ENCODE measurements at regions not wholly inside any gene's neighbourhood (a gene's known extent, or its start where the extent isn't known, plus 50 kb on each side); places are given as distances from the start of the nearest gene placed in this dataset.

DNA sequence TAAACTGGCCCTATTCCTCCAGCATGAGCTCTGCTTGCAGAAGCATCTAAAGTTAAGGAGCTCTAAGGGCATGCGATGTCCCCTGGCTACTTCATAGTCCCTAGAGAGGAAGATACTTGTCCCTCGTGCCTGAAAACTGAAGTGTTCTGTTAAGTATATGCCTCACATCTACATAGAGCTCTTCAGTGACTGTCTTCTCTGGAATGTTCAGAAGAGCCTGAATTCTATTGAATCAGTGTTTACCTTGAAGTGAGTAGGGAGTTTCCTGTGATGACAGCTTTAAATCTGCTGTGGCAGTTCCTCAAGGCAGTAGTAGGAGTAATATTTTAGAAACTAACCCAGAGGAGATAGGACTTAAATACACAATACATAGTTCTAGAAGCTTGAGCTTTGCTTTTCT is 111.2 kb downstream of the ZNF518B start:
- intact Hi-C loops (cut with micrococcal nuclease) (no loop called here), in situ Hi-C loops (cut with MboI; ENCODE audit: low sequenced_read_pairs) (no loop called here), dilution Hi-C loops (cut with HindIII; ENCODE audit: low sequenced_read_pairs, unreplicated experiment) (no loop called here)
- no peak overlapping the region for H4K8ac ChIP-seq (ENCODE audit: low read depth in 2 of 2, low read length in 2 of 2)
- H2AK5ac ChIP-seq (ENCODE audit: low read depth, low read length), result no peak overlapping the region
- no TSS peak for BruUV-seq (replicated peaks)
- H2BK20ac ChIP-seq (ENCODE audit: low read depth, low read length), result no peak overlapping the region
- no peak overlapping the region for H3K4me3 ChIP-seq (ENCODE audit: insufficient read depth, low read depth, low read length)
- no peak overlapping the region for H2BK5ac ChIP-seq (ENCODE audit: low read depth, low read length, poor library complexity, severe bottlenecking)
- CTCF ChIA-PET, result no interaction called here
- ATAC-seq (ENCODE audit: low read depth) (no peak), DNase-seq (peak; percentile 1)
- no peaks in the 10 kb centered on the region for H3K79me1 ChIP-seq (ENCODE audit: low read depth in 1 of 2, low read length in 2 of 2)
- no peak overlapping the region for H3K4me2 ChIP-seq (ENCODE audit: low read depth, low read length)
- H2AFZ ChIP-seq (replicated peaks; ENCODE audit: low read length, poor library complexity), result no peak overlapping the region
- no peak overlapping the region for H4K5ac ChIP-seq (ENCODE audit: low read depth, low read length)
- H2BK120ac ChIP-seq (ENCODE audit: low read depth, low read length), result no peak overlapping the region
- no CpG with 5 or more reads among the region's 2 CpGs for WGBS, 2 experiments (ENCODE audit: extremely low coverage in 2 of 2, insufficient read length in 1 of 2)
- H3K14ac ChIP-seq (replicated peaks; ENCODE audit: low read depth, low read length), result no peak overlapping the region
- H3K9me1 ChIP-seq (ENCODE audit: insufficient read depth, low read length), result no peaks in the 10 kb centered on the region
- TF ChIP-seq CHD1 (IDR thresholded peaks at IDR 0.05; ENCODE audit: low read depth, low read length) (no peak), FOS (IDR thresholded peaks at IDR 0.05; ENCODE audit: low read depth, low read length) (no peak), MAFK (IDR thresholded peaks at IDR 0.05; ENCODE audit: low read depth, low read length) (no peak), CEBPB (IDR thresholded peaks at IDR 0.05; ENCODE audit: low read depth, low read length) (no peak), POLR2A (IDR thresholded peaks at IDR 0.05; ENCODE audit: low read depth, low read length) (no peak), BHLHE40 (IDR thresholded peaks at IDR 0.05; ENCODE audit: low read depth, low read length) (no peak), RCOR1 (IDR thresholded peaks at IDR 0.05; ENCODE audit: insufficient replicate concordance, low read length) (no peak), RFX5 (IDR thresholded peaks at IDR 0.05; ENCODE audit: low read depth, low read length) (no peak), MXI1 (IDR thresholded peaks at IDR 0.05; ENCODE audit: borderline replicate concordance, low read depth, low read length) (no peak), MAZ (IDR thresholded peaks at IDR 0.05; ENCODE audit: borderline replicate concordance, low read depth, low read length) (no peak), NFE2L2 (IDR thresholded peaks at IDR 0.05; ENCODE audit: low read depth, low read length) (no peak), SMC3 (IDR thresholded peaks at IDR 0.05; ENCODE audit: low read depth, low read length) (no peak)
- TF ChIP-seq, protein P1, sequence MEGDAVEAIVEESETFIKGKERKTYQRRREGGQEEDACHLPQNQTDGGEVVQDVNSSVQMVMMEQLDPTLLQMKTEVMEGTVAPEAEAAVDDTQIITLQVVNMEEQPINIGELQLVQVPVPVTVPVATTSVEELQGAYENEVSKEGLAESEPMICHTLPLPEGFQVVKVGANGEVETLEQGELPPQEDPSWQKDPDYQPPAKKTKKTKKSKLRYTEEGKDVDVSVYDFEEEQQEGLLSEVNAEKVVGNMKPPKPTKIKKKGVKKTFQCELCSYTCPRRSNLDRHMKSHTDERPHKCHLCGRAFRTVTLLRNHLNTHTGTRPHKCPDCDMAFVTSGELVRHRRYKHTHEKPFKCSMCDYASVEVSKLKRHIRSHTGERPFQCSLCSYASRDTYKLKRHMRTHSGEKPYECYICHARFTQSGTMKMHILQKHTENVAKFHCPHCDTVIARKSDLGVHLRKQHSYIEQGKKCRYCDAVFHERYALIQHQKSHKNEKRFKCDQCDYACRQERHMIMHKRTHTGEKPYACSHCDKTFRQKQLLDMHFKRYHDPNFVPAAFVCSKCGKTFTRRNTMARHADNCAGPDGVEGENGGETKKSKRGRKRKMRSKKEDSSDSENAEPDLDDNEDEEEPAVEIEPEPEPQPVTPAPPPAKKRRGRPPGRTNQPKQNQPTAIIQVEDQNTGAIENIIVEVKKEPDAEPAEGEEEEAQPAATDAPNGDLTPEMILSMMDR (conservative IDR thresholded peaks at IDR 0.05; ENCODE audit: low read depth, low read length), result no peak
- TF ChIP-seq, protein P2, sequence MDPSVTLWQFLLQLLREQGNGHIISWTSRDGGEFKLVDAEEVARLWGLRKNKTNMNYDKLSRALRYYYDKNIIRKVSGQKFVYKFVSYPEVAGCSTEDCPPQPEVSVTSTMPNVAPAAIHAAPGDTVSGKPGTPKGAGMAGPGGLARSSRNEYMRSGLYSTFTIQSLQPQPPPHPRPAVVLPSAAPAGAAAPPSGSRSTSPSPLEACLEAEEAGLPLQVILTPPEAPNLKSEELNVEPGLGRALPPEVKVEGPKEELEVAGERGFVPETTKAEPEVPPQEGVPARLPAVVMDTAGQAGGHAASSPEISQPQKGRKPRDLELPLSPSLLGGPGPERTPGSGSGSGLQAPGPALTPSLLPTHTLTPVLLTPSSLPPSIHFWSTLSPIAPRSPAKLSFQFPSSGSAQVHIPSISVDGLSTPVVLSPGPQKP (IDR thresholded peaks at IDR 0.05; ENCODE audit: borderline replicate concordance, low read depth, low read length), result no peak
- TF ChIP-seq, protein P3, sequence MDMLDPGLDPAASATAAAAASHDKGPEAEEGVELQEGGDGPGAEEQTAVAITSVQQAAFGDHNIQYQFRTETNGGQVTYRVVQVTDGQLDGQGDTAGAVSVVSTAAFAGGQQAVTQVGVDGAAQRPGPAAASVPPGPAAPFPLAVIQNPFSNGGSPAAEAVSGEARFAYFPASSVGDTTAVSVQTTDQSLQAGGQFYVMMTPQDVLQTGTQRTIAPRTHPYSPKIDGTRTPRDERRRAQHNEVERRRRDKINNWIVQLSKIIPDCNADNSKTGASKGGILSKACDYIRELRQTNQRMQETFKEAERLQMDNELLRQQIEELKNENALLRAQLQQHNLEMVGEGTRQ (IDR thresholded peaks at IDR 0.05; ENCODE audit: low read depth, low read length), result no peak
- 0 out of 2 replicates have a peak, but pooled peaks cover 2% of the 10 kb centered on the region for H3K9me3 ChIP-seq (ENCODE audit: control insufficient read depth, insufficient read depth, low read length)
- no peak overlapping the region for H3K9ac ChIP-seq (ENCODE audit: low read depth, low read length)
- no peak overlapping the region for H3K23ac ChIP-seq (ENCODE audit: low read depth, low read length)
- no peak overlapping the region for H4K91ac ChIP-seq (ENCODE audit: insufficient read depth, low read depth, low read length)
- POLR2A ChIA-PET (ENCODE audit: unreplicated experiment), result no interaction called here
- no peak overlapping the region for H3K27ac ChIP-seq (ENCODE audit: insufficient read depth, low read length)
- H3K27me3 ChIP-seq (ENCODE audit: control insufficient read depth, insufficient read depth, low read length), result no peaks in the 10 kb centered on the region
- no peak overlapping the region for H3K18ac ChIP-seq (ENCODE audit: low read depth, low read length)
- no peaks in the 10 kb centered on the region for H3K4me1 ChIP-seq (ENCODE audit: control insufficient read depth, insufficient read depth, low read length)
- no peaks in the 10 kb centered on the region for H3K36me3 ChIP-seq (ENCODE audit: control insufficient read depth, insufficient read depth, low read length)
- no peak overlapping the region for H2AK9ac ChIP-seq (replicated peaks; ENCODE audit: low read depth, low read length, poor library complexity)
- no peaks in the 10 kb centered on the region for H4K20me1 ChIP-seq (ENCODE audit: insufficient read depth, low read length)
- H3K4ac ChIP-seq (ENCODE audit: low read depth, low read length), result no peak overlapping the region
- H2BK15ac ChIP-seq (ENCODE audit: low read depth, low read length), result no peak overlapping the region
- H3K56ac ChIP-seq (ENCODE audit: extremely low read depth, insufficient read depth, low read length), result no peak overlapping the region
